ENCODE measurements at regions not wholly inside any gene's neighbourhood (a gene's known extent, or its start where the extent isn't known, plus 50 kb on each side); places are given as distances from the start of the nearest gene placed in this dataset.

DNA sequence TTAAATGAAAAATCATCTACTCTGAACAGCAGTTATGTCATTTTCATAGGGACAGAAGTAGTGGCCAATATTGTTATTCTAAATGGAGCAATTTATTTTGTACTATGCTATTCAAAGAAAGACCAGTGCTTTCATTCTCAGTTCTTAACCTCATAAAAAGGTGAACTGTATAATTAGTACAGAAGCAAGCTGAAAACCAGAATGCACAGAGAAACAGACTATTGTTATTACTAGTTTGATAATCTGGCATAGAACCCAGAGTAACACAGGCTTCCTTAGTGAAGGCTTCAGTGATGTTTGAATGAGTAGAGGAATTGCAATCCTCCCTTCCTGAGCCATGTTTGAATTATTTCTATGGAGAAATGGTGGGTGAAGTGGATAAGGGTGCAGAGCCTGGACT, 131.6 kb upstream of the LRRC7 start:
- TF ChIP-seq CTCF (IDR thresholded peaks at IDR 0.05), result no peak
- TF ChIP-seq EP300 (IDR thresholded peaks at IDR 0.05), result no peak
- TF ChIP-seq POLR2A (IDR thresholded peaks at IDR 0.05), result no peak
